ENCODE measurements at regions not wholly inside any gene's neighbourhood (a gene's known extent, or its start where the extent isn't known, plus 50 kb on each side); places are given as distances from the start of the nearest gene placed in this dataset.

DNA sequence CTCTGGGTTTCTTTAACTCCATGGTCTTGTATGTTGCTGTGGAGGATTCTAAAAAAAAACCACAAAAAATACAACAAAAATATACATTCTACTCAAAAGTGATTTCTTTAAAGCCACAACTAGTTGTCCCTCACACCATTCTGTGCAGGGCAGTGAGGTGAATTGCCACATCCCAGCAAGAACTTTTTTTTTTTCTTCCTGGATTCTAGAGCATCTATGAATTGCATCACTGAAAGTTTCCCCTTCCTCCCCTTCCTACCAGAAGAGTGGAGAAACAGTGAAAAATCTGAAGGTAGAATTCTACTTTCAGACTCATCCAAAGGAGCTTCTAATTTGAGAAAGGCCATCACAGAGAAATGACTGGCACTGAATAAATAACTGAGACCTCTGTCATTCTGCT lies 395.3 kb downstream of the AEBP2 start:
- CTCF ChIA-PET = no interaction called here
- POLR2A ChIA-PET = no interaction called here

GRCh38 chr12:19836056-19836455 lies 396.8 kb downstream of the AEBP2 start:
- H2AFZ ChIP-seq (ENCODE audit: insufficient read depth, low read depth, low read length, poor library complexity, severe bottlenecking) = no peak overlapping the region
- Mint-ChIP-seq H3K4me3 (no peak overlapping the region), H3K9me3 (ENCODE audit: insufficient read depth) (peaks cover 2% of the 10 kb centered on the region), H3K27ac (no peak overlapping the region), H3K27me3 (no peaks in the 10 kb centered on the region), H3K4me1 (no peaks in the 10 kb centered on the region)
- H3K27me3 ChIP-seq (replicated peaks in 1 of 4; ENCODE audit: control extremely low read depth in 1 of 4, control insufficient read depth in 3 of 4, insufficient read depth in 4 of 4, low read length in 3 of 4) = no peaks in the 10 kb centered on the region
- H3K36me3 ChIP-seq (replicated peaks in 1 of 2; ENCODE audit: control extremely low read depth in 1 of 2, control insufficient read depth in 1 of 2, extremely low read depth in 1 of 2, insufficient read depth in 2 of 2, low read length in 1 of 2) = no peaks in the 10 kb centered on the region
- no peak overlapping the region for H3K9ac ChIP-seq (ENCODE audit: low read length)
- H3K9me3 ChIP-seq (ENCODE audit: control extremely low read depth in 1 of 3, control insufficient read depth in 2 of 3, insufficient read depth in 1 of 3, low read length in 2 of 3) = peaks cover 0 to 9% (median 0%) of the 10 kb centered on the region in 3 donors
- DNase-seq (no peak), ATAC-seq (ENCODE audit: low read depth) (no peak)
- WGBS (ENCODE audit: insufficient coverage) = 95% methylated on average over 14 of the region's 14 CpGs
- H4K20me1 ChIP-seq (ENCODE audit: control insufficient read depth, insufficient read depth, low read length, poor library complexity, severe bottlenecking) = no peaks in the 10 kb centered on the region
- ChIA-PET POLR2A (no interaction called here), CTCF (no interaction called here)
- H3K4me3 ChIP-seq (ENCODE audit: control extremely low read depth in 1 of 5, extremely low read depth in 1 of 5, insufficient read depth in 1 of 5, low read depth in 2 of 5, low read length in 4 of 5) = no peak overlapping the region
- no peak overlapping the region for H3K27ac ChIP-seq (ENCODE audit: low read length in 2 of 2)
- H3K4me1 ChIP-seq (ENCODE audit: control insufficient read depth in 2 of 2, insufficient read depth in 2 of 2, low read length in 2 of 2) = no peaks in the 10 kb centered on the region
- intact Hi-C loops (cut with micrococcal nuclease) = no loop called here
- H3K79me2 ChIP-seq (ENCODE audit: control insufficient read depth, insufficient read depth, low read length) = no peaks in the 10 kb centered on the region
- H3K4me2 ChIP-seq (replicated peaks; ENCODE audit: low read depth, low read length, poor library complexity, severe bottlenecking) = no peak overlapping the region
- TF ChIP-seq CTCF (IDR thresholded peaks at IDR 0.05) = no peak
- no peak for TF ChIP-seq EZH2 (IDR thresholded peaks at IDR 0.05; ENCODE audit: borderline replicate concordance, insufficient read depth, low read depth, low read length, poor library complexity, severe bottlenecking)

More for the DNA sequence above, 395.3 kb downstream of the AEBP2 start:
- Histone ChIP-seq H2AFZ (ENCODE audit: insufficient read depth, low read depth, low read length, poor library complexity, severe bottlenecking) (no peak overlapping the region), H3K27ac (ENCODE audit: low read length in 2 of 2) (no peak overlapping the region), H4K20me1 (ENCODE audit: control insufficient read depth, insufficient read depth, low read length, poor library complexity, severe bottlenecking) (no peaks in the 10 kb centered on the region), H3K9me3 (ENCODE audit: control extremely low read depth in 1 of 3, control insufficient read depth in 2 of 3, insufficient read depth in 1 of 3, low read length in 2 of 3) (peaks cover 0 to 9% (median 0%) of the 10 kb centered on the region in 3 donors), H3K36me3 (replicated peaks in 1 of 2; ENCODE audit: control extremely low read depth in 1 of 2, control insufficient read depth in 1 of 2, extremely low read depth in 1 of 2, insufficient read depth in 2 of 2, low read length in 1 of 2) (no peaks in the 10 kb centered on the region), H3K4me1 (ENCODE audit: control insufficient read depth in 2 of 2, insufficient read depth in 2 of 2, low read length in 2 of 2) (no peaks in the 10 kb centered on the region), H3K4me2 (replicated peaks; ENCODE audit: low read depth, low read length, poor library complexity, severe bottlenecking) (no peak overlapping the region), H3K79me2 (ENCODE audit: control insufficient read depth, insufficient read depth, low read length) (no peaks in the 10 kb centered on the region), H3K27me3 (replicated peaks in 1 of 4; ENCODE audit: control extremely low read depth in 1 of 4, control insufficient read depth in 3 of 4, insufficient read depth in 4 of 4, low read length in 3 of 4) (no peaks in the 10 kb centered on the region), H3K9ac (ENCODE audit: low read length) (no peak overlapping the region), H3K4me3 (ENCODE audit: control extremely low read depth in 1 of 5, extremely low read depth in 1 of 5, insufficient read depth in 1 of 5, low read depth in 2 of 5, low read length in 4 of 5) (no peak overlapping the region)
- H3K4me1 Mint-ChIP-seq = no peaks in the 10 kb centered on the region
- ATAC-seq (ENCODE audit: low read depth) = no peak
- no peak overlapping the region for H3K27ac Mint-ChIP-seq
- TF ChIP-seq CTCF (IDR thresholded peaks at IDR 0.05) (no peak), EZH2 (IDR thresholded peaks at IDR 0.05; ENCODE audit: borderline replicate concordance, insufficient read depth, low read depth, low read length, poor library complexity, severe bottlenecking) (no peak)
- intact Hi-C loops (cut with micrococcal nuclease) = no loop called here
- H3K27me3 Mint-ChIP-seq = no peaks in the 10 kb centered on the region
- H3K4me3 Mint-ChIP-seq = no peak overlapping the region
- no peak for DNase-seq
- peaks cover 2% of the 10 kb centered on the region for H3K9me3 Mint-ChIP-seq (ENCODE audit: insufficient read depth)

All from B cell (primary cell).